Stomach (tissue), 4 donors: ENCODE measurements at regions not wholly inside any gene's neighbourhood (a gene's known extent, or its start where the extent isn't known, plus 50 kb on each side); places are given as distances from the start of the nearest gene placed in this dataset.

Source experiments
- CTCF ChIP-seq, 7 experiments: fragments of 450-650 bp in 4 of 7; fragments of 200-600 bp in 3 of 7; sonication (generic) in 3 of 7; IDR thresholded peaks; one replicate each; pipeline ENCODE4 v1.5.1; 2016 to 2019; ENCODE audit warnings: antibody characterized with exemption in 7 of 7, control low read depth in 2 of 7, mild to moderate bottlenecking in 1 of 7
- EP300 ChIP-seq: sonication (generic); formaldehyde crosslinking; IDR thresholded peaks from one replicate; pipeline ENCODE4 v1.6.1; 2017; ENCODE audit warnings: antibody characterized with exemption
- POLR2A ChIP-seq, 4 donors: fragments of 450-650 bp; IDR thresholded peaks; one replicate each; pipeline ENCODE4 v1.6.1; 2016; ENCODE audit warnings: antibody characterized with exemption in 4 of 4, control low read depth in 2 of 4, mild to moderate bottlenecking in 1 of 4, moderate library complexity in 1 of 4
- POLR2AphosphoS5 ChIP-seq, 3 donors: sonication (generic); formaldehyde crosslinking; IDR thresholded peaks; one replicate each; pipeline ENCODE4 v1.6.1; 2016; ENCODE audit warnings: antibody characterized with exemption in 3 of 3

- no peak for TF ChIP-seq CTCF (IDR thresholded peaks at IDR 0.05)
- TF ChIP-seq POLR2AphosphoS5 (IDR thresholded peaks at IDR 0.05): no peak
- TF ChIP-seq EP300: no peak
- TF ChIP-seq POLR2A (IDR thresholded peaks at IDR 0.05): no peak
These were observed 319.6 kb downstream of the GPATCH2 start for GRCh38 chr1:217311269-217311668.
